Prostate gland (tissue), 2 donors: ENCODE measurements at regions not wholly inside any gene's neighbourhood (a gene's known extent, or its start where the extent isn't known, plus 50 kb on each side); places are given as distances from the start of the nearest gene placed in this dataset.

Experiments used
- POLR2A ChIP-seq: fragments of 450-650 bp; IDR thresholded peaks from one replicate; pipeline ENCODE4 v1.6.1; 2016; ENCODE audit warnings: antibody characterized with exemption, mild to moderate bottlenecking
- POLR2AphosphoS5 ChIP-seq: sonication (generic); formaldehyde crosslinking; IDR thresholded peaks from one replicate; pipeline ENCODE4 v1.6.1; 2017; ENCODE audit warnings: antibody characterized with exemption
- TF ChIP-seq, protein P1 (sequence below), 4 experiments: fragments of 200-600 bp in 2 of 4; fragments of 450-650 bp in 2 of 4; sonication (generic) in 2 of 4; IDR thresholded peaks; 1 replicate in 3 of 4; 2 replicates in 1 of 4; pipeline ENCODE4 v1.5.1; 2016 to 2019; ENCODE audit warnings: antibody characterized with exemption in 4 of 4, mild to moderate bottlenecking in 2 of 4, moderate library complexity in 2 of 4

DNA sequence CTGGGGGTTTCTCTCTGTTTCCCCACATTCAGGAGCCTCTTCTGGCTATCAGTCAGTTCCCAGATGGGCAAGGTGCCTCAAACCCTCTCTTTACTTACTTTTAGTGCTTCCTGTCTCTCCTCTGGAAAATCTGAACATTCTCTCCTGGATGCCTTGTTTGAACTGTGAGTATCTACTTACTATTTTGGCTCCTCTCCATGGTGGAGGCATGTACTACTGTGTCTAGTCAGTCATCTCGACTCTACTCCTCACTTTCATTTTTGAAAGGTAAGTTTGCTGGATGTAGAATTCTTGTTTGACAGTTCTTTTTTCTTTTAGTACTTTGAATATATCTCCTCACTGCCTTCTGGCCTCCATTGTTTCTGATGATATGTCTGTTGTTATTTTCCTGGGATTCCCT lies 70.9 kb upstream of the FAM78B start:
- TF ChIP-seq, protein P1, sequence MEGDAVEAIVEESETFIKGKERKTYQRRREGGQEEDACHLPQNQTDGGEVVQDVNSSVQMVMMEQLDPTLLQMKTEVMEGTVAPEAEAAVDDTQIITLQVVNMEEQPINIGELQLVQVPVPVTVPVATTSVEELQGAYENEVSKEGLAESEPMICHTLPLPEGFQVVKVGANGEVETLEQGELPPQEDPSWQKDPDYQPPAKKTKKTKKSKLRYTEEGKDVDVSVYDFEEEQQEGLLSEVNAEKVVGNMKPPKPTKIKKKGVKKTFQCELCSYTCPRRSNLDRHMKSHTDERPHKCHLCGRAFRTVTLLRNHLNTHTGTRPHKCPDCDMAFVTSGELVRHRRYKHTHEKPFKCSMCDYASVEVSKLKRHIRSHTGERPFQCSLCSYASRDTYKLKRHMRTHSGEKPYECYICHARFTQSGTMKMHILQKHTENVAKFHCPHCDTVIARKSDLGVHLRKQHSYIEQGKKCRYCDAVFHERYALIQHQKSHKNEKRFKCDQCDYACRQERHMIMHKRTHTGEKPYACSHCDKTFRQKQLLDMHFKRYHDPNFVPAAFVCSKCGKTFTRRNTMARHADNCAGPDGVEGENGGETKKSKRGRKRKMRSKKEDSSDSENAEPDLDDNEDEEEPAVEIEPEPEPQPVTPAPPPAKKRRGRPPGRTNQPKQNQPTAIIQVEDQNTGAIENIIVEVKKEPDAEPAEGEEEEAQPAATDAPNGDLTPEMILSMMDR (IDR thresholded peaks at IDR 0.05): no peak
- no peak for TF ChIP-seq POLR2AphosphoS5
- TF ChIP-seq POLR2A: no peak
